ENCODE measurements at regions not wholly inside any gene's neighbourhood (a gene's known extent, or its start where the extent isn't known, plus 50 kb on each side); places are given as distances from the start of the nearest gene placed in this dataset.
"Not testable (repeated sequence)": the region's sequence is repeated elsewhere in the genome, so short reads cannot be mapped to it uniquely, and the experiment has no call there.

DNA sequence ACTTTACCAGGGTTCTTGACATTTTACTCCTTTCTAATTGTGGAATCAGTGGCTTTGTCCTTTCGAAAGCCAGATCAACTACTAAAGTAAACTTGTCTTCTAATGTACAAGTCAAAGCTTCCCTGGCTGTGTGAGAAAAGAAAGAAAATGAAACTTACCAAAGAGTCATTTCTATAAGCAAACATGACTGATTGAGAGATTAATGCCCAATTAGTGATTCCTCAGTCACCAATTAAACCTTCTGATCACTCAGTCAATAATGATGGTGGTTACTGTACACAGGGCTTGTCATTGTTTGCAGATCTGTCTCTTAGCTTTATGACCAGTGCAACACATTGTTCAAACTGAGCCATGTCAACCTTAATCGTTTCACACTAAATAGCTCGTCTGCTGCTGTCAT lies 1168.4 kb upstream of the CITED2 start:
- DNase-seq = no peak

DNA sequence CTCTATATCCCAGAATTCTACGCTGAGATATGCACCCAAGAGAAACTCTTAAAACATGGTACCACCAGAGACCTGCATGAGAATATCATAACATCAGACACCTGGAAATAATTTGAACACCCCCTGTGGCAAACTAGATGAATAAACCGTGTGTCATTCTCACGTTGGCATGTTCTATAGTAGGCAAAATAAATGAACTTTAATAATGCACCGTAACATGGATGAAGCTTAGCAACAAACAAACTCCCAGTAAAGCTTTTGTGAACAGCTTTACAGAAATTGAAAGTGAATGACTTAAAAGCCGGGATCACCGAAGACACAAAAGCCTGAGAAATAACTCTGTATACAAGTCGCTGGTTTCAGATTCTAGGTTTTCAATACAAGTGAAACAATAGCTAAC lies 1166.8 kb upstream of the CITED2 start:
- DNase-seq = no peak

DNA sequence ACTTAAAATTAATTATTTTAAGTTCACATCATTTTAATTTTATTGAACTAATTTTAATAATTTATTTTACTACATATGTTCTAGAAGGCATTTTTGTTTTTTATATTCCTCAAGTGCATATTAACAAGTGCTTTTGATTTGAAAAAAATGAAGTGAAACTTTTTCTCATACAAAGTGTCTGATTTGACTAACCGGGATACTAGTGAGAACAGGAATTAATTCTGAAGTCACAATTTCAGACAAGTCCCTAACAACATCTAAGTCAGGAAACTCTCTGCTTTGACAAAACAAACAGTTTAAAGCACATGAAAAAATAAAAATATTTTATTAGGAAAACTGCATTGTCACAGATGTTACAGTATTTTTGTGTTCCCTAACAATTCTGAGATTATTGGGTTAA lies 1166.3 kb upstream of the CITED2 start:
- DNase-seq = no peak

DNA sequence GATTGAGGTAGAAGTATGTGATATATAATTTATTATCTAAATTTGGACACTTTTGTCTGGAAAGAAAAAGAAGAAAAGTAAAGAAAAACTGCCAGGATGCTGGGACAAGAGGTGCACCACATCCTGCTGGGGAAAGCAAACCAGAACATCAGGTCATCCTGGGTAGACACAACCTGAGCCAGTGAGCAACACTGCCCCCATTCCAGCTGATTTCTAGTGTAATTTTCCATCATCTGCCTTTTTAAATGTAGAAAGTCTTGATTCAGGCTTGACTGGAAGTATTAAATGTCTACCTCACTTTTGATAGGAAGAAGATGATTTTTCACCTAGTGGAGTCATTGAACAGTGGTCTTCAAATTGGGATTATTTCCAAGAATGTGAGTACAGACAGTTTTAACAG lies 1164.5 kb upstream of the CITED2 start:
- DNase-seq = no peak

DNA sequence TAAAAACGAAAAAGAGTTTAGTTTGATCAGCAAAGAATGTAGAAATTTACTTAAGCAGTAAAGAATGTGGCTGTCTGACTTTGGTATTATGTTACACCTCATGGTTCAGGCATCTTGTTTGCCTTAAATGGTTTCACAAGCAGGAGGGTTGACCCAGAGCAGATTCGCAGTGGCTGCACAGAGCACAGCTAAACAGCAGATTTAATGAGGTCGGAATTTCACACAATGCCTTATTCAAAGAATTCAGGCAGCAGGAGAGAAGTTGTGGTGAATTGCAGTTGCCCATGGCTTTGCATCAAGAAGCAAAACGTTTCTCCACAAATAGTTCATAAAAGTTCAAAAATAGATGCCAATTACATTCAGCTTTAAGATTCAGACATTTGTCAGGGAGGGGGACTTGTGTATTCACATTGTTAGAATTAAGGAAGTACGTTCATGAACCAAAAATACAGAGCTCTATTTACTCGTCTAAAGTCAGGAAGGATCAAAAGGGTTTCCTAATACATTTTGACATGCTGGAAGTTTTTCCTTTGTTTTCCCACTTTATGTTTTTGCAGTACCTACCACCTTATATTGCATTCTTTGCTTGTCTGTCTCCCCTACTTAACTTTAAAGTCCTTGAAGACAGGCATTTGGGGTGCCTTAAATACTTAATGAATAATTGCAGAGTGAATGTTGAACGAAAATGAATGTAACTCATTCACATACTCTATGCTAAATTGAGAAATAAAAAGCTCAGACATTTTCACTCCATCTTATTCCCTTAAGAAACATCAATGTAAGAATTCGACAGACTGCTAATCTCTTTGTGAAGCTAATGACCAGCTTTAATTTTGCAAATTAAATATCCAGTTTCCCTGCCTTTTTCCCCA lies 1163.6 kb upstream of the CITED2 start:
- no peak for DNase-seq

DNA sequence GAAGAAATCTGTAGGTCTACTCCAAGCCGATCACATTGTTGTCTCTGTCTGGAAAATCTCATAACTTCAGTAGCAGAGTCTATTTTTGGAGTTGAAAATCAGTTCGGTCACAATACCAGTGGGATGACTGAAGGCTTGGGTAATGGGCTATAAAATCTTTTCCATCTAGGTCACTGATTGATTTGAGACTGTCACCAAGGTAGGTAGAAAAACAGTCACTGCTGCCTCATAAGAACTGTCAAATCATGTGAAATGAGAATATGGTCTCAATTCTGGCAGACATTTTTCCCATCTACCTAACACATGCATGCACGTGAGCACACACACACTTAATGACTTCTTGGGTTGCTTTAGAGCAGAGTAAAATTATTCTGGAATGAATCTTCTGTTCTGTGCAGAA lies 1162.8 kb upstream of the CITED2 start:
- DNase-seq = no peak

DNA sequence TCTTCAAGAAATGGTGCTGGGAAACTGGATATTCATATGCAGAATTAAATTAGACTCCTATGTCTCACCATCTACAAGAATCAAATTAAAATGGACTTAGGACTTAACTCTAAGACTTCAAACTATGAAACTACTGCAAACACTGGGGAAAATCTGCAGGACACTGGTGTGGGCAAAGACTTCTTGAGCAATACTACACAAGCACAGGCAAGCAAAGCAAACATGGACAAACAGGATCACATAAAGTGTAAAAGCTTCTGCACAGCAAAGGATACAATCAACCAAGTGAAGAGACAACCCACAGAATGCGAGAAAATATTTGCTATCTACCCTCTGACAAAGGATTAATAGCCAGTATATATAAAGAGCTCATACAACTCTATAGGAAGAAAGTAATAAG lies 1161.1 kb upstream of the CITED2 start:
- DNase-seq = no peak

DNA sequence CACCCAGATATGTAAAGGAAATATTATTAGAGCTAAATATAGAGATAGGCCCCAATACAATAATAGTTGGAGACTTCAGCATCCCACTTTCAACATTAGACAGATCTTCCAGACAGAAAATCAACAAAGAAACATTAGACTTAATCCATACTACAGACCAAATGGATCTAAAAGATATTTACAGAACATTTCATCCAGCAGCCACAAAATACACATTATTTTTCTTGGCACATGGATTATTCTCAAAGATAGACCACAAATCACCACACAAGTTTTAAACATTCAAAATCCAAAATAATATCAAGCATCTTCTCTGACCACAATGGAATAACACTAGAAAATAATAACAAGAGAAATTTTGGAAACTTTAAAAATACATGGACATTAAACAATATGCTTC lies 1159.1 kb upstream of the CITED2 start:
- no peak for DNase-seq

DNA sequence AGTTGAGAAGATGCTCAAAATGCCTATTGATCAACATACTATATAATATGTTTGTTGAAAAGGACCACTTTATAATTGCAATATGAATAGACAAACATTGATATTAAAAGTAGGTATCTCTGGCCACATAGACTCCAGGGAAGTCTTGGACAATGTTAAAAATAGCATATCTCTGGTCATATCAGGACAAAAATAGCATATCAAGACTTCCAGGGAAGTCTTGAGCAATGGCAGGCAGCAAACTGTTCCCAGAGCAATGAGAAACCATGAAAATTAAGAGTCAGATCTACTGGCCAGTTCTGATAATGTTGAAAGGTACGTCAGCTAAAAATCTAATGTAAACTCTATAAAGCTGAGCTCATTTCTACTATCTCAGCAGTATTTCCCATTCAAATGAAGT lies 1130.3 kb upstream of the CITED2 start:
- no peak for DNase-seq

DNA sequence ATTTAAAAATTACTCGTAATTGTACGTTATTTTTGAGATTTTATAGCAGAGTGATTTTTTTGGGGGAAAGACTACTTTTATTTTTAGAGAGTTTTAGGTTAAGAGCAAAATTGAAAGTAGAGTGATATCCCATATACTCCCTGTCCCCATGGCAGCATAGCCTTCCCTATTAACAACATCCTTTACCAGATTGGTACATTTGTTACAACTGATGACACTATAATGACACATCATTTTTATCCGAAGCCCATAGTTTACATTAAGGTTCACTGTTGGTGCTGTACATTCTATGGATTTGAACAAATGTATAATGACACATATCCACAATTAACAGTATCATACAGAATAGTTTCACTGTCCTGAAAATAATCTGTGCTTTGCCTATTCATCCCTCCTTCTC lies 1126.4 kb upstream of the CITED2 start:
- DNase-seq = no peak

DNA sequence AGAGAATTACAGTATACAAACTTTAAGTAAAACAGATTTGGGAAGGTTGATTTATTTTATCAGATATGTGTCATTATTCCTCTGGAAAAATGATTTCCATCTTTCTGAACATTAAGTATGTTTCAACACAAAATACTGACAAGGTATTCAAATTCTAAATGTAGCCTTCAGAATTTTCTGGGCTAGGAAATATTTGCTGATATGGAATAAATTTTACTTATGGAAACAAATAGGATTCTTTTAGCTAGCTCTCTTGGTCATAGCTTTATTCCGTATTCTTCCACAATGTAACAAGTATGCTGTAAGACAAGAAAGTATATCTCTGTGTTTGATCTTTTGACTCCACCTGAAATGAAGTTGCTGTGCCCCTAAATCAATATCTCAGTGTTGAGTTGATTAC lies 1125.2 kb upstream of the CITED2 start:
- no peak for DNase-seq

DNA sequence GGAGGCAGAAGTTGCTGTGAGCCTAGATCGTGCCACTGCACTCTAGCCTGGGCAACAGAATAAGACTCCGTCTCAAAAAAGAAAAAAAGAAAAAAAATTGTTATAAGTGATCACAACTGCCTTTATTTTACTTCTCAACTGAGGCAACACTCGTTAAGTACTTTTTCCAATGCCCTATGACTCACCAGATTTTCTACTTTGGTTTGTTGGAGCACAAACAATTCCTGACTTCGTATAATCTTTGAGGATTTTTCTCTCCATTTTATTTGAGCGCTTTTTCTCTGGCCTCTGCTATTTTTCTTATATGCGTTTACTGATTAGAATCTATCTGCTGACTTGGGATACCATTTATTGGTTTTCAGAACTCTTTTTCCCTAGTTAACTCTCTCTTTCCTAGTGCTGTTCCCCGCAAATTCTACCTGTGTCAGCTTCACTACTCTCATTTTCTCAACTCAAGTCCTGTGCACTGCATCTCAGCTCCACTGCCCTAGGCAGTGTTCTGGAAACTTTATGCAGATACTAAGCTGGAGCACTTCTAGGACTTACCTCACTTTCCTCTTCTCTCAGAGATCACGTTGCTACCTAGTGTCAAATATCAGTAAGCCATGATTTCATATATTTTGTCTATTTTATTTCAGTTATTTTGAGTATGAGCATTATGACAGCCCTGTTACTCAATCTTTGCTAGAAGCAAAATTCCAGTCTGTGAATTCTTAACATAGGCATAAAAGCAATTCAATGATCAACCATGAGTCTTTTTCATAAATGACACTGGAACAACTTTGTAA lies 1120.1 kb upstream of the CITED2 start:
- DNase-seq = no peak

DNA sequence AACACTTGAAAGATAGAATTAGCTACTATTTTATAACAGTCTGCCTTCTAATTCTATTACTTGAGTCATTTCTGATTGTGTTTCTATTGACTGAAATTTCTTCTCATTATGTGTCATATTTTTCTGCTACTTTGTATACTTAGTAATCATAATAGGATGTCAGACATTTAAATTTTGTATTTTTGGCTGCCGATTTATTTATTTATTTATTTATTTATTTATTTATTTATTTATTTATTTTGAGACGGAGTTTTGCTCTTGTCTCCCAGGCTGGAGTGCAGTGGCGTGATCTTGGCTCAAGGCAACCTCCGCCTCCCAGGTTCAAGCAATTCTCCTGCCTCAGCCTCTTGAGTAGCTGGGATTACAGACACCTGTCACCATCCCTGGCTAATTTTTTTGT lies 1119.0 kb upstream of the CITED2 start:
- not testable (repeated sequence) for DNase-seq

DNA sequence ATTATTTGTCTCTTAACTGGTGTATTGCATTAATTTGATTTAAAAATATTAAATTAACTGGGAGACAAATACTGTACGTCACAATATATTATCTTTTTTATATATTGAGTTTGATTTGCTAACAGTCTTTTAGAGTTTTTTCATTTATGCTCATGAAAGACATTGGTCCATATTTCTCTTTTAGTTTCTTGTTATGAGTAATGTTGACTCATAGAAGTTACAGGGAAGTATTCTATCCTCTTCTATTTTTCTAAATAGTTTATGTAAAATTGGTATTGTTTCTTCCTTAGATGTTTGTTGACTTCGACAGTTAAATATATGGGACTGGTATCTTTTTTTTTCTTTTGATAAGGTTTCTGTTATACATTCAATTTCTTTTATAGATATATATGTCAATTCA lies 1115.6 kb upstream of the CITED2 start:
- DNase-seq = no peak

DNA sequence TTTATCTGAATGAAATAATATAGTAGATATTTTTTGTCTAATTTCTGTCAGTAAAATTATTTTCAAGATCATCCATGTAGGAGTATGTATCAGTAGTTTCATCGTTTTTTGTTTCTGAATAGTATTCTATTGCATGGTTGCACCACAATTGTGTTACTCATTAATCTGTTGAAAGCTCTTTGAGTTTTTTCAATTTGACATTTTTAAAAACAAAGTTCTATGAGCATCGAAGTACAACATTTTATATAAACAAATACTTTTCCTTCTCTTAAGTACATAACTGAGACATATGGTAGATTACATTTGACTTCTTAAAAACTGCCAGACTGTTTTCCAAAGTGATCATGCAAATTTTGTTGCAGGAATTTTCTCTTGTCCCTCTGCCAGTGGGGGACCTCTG lies 1113.1 kb upstream of the CITED2 start:
- no peak for DNase-seq

DNA sequence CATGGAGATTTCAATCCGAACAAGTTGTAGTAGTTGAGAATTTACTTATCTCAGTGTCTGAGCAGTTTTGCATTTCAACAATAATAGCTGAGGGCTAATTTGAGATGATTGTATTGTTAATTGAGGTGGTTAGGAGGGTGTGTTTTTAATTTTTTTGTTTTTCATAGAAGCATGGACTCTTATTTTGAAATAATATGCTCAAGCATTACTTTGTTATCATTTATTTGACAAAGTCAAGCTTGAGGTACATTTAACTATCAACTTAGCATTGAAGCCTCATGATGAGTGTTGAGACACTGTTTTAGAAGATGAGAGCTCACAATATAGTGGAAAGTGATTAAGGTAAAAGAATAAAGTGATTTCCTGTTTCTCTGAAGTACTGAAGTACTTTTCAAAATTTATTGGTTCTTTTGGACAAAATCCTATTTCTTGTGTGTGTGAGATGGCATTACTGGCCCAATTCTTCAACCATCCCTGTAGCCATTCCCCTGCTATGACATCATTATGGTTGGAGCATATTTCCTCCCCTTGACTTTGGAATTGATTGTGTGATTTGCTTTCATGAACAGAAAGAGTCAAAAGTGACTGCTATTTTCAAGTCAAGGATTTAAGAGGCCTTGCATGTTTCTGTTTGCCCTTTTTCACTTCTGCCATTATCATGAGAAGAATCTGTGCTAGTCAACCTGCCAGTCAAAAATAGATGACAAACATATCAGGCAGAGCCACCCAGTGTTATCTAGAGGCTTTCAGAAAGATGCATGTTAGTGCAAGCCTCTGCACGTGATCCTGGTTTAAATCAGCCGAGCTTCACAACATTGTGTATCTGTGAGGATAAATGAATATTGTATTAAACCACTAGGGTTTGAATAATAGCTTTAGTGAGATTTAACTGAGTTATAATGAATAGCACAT lies 1112.3 kb upstream of the CITED2 start:
- DNase-seq = no peak

DNA sequence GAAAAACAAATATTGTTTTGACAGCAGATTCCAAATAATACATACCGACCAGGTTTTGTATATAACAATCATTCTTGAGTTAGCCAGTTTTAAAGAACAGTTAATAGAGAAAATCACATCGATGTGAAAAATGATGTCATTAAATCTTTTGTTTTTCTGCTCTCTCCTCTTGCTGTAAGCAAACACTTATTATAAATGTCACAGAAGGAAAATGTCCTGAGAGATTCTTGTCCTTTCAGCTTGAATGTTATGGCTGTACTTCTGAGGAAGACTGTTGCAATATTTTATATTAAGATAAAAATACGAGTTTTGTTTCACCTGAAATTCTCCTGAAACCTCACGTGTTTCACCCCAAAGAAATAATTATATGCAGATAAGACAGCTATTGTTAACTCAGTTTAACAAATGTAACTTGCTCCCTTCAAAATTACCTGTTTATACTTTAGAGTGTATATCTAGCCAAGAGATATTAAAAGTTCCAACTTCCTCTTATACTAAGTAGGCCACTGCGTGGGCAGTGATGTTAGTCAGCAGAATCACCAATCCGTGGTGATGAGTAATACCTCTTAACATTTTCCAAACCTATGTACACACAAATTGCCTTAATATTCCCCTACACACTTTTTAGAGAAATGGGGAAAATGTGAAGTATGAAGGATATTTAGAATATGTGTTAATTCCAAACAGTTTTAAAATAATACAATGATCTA lies 1111.4 kb upstream of the CITED2 start:
- no peak for DNase-seq

DNA sequence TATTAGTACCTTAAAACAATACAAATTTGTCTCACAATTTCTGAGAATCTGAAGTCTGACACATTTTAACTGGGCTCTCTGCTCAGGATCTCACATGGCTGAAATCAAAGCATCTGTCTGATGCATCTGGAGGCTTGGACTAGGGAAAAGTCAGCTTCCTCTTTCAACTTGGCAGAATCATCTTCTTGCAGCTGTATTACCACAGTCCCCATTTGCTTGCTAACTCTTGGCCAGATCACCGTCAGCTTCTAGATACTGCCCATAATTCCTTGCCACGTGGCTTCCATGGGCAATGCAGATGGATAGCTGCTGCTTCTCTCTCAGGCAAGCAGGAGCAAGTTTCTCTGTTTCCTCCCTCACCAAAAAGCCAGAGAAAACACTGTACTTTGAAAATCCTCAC lies 1106.4 kb upstream of the CITED2 start:
- no peak for DNase-seq

DNA sequence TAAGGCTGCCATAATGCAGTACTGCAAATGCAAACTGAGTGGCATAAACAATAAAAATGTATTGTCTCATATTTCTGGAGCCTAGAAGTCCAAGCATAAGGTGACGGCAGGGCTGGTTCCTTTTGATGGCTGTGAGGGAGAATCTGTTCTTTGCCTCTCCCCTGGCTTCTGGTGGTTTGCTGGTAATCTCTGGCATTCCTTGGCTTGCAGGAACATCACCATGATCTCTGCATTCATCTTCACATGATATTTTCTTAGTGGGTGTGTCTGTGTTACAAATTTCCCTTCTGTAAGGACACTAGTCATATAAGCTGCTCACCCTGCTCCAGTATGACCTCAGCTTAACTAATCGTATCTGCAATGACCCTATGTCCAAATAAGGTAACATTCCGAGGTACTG lies 1104.2 kb upstream of the CITED2 start:
- DNase-seq = no peak

DNA sequence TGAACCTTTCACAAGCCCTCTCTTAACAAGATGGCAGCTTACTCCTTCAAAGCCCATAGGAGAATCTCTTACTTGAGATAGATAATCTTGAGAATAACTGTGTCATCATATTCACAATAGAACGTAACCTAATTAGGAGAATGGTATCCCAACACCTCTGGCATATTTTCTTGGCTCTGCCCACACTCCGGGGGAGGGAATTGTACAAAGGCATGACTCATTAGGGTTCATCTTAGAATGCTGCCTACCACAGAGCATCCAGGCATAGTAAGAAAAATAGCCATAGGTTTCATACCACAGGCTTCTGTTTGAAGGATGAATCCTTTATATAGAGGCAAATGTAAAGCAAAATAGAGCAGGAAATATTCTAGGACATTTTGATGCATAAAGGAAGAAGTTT lies 1100.6 kb upstream of the CITED2 start:
- DNase-seq = no peak

DNA sequence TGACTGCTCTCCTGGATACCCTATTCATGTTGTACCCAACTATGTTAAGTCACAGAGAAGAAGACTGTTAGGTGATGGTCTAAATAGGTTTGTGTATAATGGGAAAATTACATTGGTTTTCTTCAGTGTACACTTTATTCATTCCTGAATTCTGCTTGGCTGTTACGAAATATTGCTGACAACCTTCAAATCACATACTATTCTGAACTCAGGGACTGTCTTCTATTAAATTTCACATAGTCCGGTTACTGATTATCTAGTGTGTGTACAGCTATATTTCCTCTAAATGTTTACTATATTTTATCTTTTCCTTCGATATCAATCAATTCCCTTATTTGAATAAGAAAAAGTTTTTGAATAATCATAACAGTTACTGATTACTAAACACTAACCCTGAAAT lies 1090.3 kb upstream of the CITED2 start:
- no peak for DNase-seq

DNA sequence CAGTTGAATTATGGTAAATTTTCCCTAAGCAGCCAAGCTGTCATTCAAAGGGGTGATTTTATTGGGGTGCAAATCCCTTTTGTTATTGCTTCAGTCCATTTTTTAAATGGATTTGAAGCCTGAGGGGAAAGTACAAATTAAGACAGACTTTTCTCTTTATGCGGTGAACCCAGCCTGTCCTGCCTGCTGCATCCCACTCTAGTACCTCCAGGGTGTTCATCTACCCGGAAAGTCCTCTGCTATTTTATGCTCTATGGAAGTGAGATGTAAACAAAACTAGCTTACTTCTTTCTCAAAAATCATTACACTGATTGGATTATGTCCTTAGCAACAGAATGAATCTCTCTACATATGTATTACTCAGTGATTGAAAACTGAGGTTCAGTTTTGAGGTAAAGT lies 1088.9 kb upstream of the CITED2 start:
- no peak for DNase-seq

All from NCI-H2029 treated with DMSO at 0.1 percent for 48 hours (cell line).